Central memory CD8-positive, alpha-beta T cell (primary cell): ENCODE measurements at regions not wholly inside any gene's neighbourhood (a gene's known extent, or its start where the extent isn't known, plus 50 kb on each side); places are given as distances from the start of the nearest gene placed in this dataset.

Source experiments
- ATAC-seq: fragments of 150-1000 bp; cut with Tn5 transposase; replicated peaks from 2 replicates; pipeline ENCODE4 v1.10.0; 2022; ENCODE audit warnings: mild to moderate bottlenecking, moderate FRiP score, moderate number of reproducible peaks; ENCODE audit not compliant: poor library complexity, severe bottlenecking; ENCODE audit errors: extremely low read depth
- DNase-seq, 2 donors: peaks; one replicate each; pipeline ENCODE4 v3.0.0; 2021; ENCODE audit warnings: low spot score in 2 of 2
- H3K27ac Mint-ChIP-seq: one replicate; pipeline ENCODE4 v1.8.0; 2022; ENCODE audit warnings: low read depth, mild to moderate bottlenecking, moderate library complexity, mixed read lengths
- H3K27me3 Mint-ChIP-seq: one replicate; pipeline ENCODE4 v1.8.0; 2022; ENCODE audit warnings: mixed read lengths
- H3K36me3 Mint-ChIP-seq: one replicate; pipeline ENCODE4 v1.8.0; 2022; ENCODE audit warnings: mild to moderate bottlenecking, moderate library complexity, mixed read lengths; ENCODE audit not compliant: insufficient read depth
- H3K4me1 Mint-ChIP-seq: one replicate; pipeline ENCODE4 v1.8.0; 2022; ENCODE audit warnings: mixed read lengths
- H3K4me3 Mint-ChIP-seq: one replicate; pipeline ENCODE4 v1.8.0; 2022; ENCODE audit warnings: mild to moderate bottlenecking, moderate library complexity, mixed read lengths
- H3K9me3 Mint-ChIP-seq: one replicate; pipeline ENCODE4 v1.8.0; 2022; ENCODE audit warnings: mixed read lengths

DNA sequence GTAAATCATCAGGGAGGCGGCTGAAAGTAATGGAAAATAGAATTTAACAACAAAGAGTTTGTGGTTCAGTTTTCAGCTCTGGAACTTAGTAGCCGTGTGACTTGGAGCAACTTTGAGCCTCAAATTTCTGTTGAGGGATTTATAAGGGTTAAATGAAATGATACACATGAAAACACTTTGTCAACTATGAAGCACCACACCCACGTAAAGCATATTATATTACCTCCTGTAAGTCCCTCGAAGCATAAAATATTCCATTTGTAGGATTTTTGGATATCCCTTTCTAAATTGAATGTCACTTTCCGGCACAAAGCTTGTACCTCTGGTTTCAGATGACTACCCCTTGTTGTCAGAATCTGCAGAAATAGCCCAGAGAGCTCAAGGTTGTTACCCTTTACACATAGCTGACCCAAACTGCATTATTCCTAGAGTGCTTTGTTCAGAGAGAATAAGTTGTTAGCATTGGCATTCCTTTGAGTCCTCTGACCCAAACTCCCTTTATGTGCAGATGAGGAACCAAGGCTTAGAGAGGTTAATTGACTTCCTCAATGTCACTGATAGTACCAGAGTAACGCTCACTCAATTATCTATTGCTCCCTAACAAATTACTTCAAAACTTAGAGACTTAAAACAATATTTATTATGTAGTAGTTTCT is 187.9 kb upstream of the UMPS start:
- H3K27ac Mint-ChIP-seq, result no peak overlapping the region
- no peaks in the 10 kb centered on the region for H3K4me1 Mint-ChIP-seq
- DNase-seq (no peak), ATAC-seq (no peak)
- no peaks in the 10 kb centered on the region for H3K36me3 Mint-ChIP-seq
- peaks cover 30% of the 10 kb centered on the region for H3K27me3 Mint-ChIP-seq
- H3K9me3 Mint-ChIP-seq, result no peaks in the 10 kb centered on the region
- H3K4me3 Mint-ChIP-seq, result no peak overlapping the region

DNA sequence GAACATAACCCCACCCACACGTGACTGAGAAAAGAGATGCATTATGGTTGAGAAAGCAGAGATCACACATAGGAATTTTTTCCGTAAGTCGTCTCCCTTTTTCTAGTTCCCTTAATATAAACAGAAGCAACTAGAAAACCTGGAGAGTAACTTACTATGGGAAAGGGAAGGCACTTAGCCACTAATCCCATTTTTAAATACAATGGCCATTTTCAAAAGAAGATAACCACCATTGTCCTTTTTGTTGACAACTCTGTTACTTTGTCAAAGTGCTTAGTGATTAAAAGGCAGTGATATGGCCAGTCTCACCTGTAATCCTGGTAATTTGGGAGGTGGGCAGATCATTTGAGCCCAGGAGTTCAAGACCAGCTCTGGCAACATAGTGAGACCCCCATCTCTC is 184.4 kb upstream of the UMPS start:
- Mint-ChIP-seq H3K4me3 (no peak overlapping the region), H3K27me3 (peaks cover 45% of the 10 kb centered on the region), H3K27ac (no peak overlapping the region), H3K4me1 (no peaks in the 10 kb centered on the region), H3K36me3 (no peaks in the 10 kb centered on the region), H3K9me3 (no peaks in the 10 kb centered on the region)
- no peak for DNase-seq
- no peak for ATAC-seq

DNA sequence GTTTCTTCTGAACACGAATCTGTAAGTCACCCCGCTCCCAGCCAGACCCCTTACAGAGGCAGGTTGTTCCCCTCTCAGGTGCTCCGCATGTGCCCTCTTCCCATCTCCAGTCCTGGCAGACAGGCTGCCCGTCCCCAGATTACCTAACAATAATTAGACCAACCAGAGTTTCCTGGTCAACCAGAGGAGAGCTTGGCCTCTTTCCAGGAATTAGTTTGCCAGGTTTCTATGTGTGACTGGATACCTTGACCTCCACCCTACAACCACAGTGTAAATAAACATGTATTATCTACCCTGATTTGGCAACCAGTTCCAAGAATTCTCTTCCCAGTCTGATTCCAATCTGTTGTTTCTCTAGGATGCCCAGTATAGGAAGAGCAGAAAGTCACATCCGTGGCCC is 178.0 kb upstream of the UMPS start:
- DNase-seq (no peak), ATAC-seq (no peak)
- Mint-ChIP-seq H3K36me3 (no peaks in the 10 kb centered on the region), H3K27ac (no peak overlapping the region), H3K4me3 (no peak overlapping the region), H3K9me3 (no peaks in the 10 kb centered on the region), H3K4me1 (no peaks in the 10 kb centered on the region), H3K27me3 (peaks cover 65% of the 10 kb centered on the region)

DNA sequence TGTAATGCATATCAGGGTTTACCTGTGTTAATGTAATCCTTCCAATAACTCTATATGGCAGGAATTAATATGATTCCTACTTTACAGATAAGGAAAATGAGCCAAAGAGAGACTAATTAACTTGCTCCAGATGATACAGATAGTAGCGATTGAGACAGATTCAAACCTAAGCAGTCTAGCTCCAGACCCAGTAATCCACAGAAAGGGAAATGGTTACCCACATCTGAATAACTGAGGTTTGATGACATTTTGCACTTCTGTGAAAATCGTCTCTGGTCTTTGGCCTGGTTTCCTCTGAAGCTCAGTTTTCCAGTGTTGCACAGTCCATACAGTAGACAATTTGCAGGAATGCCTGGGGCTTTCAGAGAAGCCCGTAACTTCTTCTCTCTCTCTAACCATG is 177.1 kb upstream of the UMPS start:
- H3K27ac Mint-ChIP-seq, result no peak overlapping the region
- peaks cover 2% of the 10 kb centered on the region for H3K36me3 Mint-ChIP-seq
- DNase-seq, result no peak
- peaks cover 75% of the 10 kb centered on the region for H3K27me3 Mint-ChIP-seq
- ATAC-seq, result no peak
- H3K9me3 Mint-ChIP-seq, result no peaks in the 10 kb centered on the region
- no peak overlapping the region for H3K4me3 Mint-ChIP-seq
- H3K4me1 Mint-ChIP-seq, result no peaks in the 10 kb centered on the region

DNA sequence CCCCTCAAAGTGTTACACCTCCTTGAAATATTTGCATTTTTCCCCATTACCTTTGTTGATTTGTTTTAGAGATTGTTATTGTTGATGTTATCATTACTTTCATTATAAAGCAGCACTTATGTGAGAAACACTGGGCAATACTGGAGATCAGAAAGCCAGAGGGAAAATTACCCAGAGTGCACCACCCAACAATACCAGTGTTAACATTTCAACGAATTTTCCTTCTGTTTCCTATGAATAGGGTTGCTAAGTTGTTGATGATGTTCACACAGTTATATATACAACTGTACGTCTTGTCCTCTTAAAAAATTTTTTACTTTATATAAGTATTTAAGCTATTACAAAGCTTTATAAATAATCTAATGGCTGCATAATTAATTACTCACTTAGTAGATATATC is 173.6 kb upstream of the UMPS start:
- peaks cover 81% of the 10 kb centered on the region for H3K27me3 Mint-ChIP-seq
- no peaks in the 10 kb centered on the region for H3K4me1 Mint-ChIP-seq
- DNase-seq (no peak), ATAC-seq (no peak)
- H3K4me3 Mint-ChIP-seq, result no peak overlapping the region
- peaks cover 2% of the 10 kb centered on the region for H3K36me3 Mint-ChIP-seq
- H3K27ac Mint-ChIP-seq, result no peak overlapping the region
- no peaks in the 10 kb centered on the region for H3K9me3 Mint-ChIP-seq

DNA sequence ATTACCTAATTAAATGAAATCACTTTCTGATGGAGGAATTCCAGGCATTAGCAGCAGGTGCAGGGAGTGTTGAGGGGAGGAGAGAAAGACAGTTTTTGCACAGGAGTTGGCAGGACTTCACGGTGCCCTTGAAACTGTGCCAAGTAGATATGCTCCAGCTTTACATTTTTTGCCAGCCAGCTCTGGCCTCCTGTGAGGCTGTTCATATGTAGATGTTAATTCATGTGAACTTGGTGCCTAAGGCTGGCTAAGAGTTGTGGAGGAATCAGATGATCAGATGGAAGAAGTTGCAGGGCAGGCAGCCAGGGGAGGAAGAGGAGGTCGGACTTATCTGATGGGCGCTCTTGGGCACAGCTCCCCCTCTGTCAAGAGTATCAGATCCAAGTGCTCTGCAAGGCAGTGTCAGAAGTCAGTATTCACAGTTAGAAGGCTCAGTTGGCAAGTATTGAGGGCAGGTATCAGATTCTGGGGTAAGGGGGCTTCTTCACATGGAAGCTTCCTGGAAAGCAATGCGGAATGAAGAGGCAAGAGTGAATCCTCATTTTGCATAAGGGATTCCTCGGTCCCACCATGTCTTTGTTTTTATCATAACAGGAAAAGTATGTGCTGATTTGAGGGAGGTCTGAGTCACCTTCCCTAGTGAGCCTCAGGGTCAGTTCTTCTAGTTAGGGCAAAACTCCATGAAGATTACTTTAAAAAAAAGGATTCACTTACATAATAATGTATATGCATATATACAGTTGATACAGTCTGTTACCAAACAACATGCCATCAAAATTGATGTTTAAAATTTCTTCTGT is 172.6 kb upstream of the UMPS start:
- Mint-ChIP-seq H3K4me1 (no peaks in the 10 kb centered on the region), H3K36me3 (peaks cover 2% of the 10 kb centered on the region), H3K9me3 (no peaks in the 10 kb centered on the region), H3K27me3 (peaks cover 80% of the 10 kb centered on the region), H3K27ac (no peak overlapping the region), H3K4me3 (no peak overlapping the region)
- no peak for DNase-seq
- ATAC-seq, result no peak

DNA sequence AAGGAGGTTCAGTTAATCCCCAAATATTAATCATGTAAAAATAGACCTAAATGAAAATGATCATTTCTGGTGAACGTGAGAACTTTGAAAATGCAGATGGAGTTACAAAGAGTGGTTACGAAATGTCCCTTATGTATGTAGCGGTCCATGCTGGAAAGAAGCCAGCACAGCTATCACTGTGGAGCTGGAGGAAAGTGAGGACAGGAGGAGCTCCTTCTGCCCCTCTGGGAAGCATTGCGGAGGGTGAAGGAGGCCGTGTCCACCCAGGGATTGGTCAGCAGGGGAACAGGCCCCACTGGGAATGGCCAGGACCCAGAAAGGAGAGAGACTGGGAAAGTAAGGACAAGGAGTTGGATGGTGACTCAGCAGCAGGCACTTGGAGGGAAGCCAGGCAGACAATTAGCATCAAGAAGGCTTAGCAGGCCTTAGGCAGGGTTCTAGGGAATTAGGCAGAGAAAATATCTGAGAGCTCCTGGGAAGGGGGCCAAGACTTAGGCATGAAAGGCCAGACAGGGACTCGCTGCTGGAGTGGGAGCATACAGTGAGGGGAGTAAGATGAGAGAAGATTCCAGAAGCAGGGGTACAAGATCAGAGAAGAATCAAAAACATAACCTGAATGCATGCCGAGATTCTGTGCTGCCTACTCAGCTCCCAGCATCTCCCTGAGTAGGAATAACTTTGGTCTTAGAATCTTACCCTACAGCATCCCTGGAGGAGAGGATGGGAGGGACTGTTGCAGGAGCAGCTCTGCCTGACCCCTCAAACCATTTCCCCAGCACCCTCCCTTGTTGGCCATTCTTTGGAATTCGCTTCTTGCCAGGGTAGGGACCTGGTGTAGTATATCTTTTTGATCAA is 171.0 kb upstream of the UMPS start:
- Mint-ChIP-seq H3K27me3 (peaks cover 80% of the 10 kb centered on the region), H3K36me3 (peaks cover 2% of the 10 kb centered on the region), H3K9me3 (no peaks in the 10 kb centered on the region), H3K4me3 (no peak overlapping the region), H3K4me1 (no peaks in the 10 kb centered on the region), H3K27ac (no peak overlapping the region)
- DNase-seq (no peak), ATAC-seq (no peak)

DNA sequence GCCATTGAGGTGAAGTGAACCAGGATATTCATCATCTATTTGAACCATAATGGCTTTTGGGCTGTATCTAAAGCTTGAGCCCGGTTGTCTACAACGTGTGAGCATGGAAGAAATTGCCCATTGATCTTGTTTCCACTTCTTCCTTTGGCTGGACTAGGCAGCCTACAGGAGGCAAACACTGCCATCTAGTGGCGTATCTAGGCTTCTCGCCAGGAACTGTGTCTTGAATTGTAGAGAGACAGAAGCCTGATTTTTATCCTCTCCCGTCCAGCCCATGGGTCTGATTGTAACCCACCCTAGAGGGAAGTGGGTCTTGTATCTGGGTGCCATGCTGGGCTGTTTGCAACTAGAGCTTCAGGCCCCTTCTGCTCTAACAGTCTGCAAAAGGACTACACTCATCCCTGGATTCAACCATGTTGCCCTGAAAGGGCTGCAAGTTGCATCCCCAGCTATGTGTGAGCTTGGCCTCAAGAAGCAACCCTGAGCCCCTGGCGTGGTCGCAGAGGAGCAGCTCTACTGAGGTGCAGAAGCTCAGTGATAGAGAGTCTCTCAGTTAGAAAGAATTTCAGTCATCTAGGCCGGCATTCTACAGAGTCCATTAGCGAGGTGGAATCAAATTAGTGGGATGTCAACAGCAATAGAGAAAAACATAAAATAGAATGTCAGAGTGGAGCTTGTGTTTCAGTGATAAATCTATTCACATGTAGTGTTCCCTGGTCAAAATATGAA is 170.2 kb upstream of the UMPS start:
- no peak overlapping the region for H3K4me3 Mint-ChIP-seq
- no peaks in the 10 kb centered on the region for H3K4me1 Mint-ChIP-seq
- ATAC-seq (peak; percentile 36), DNase-seq (no peak)
- H3K9me3 Mint-ChIP-seq, result no peaks in the 10 kb centered on the region
- no peak overlapping the region for H3K27ac Mint-ChIP-seq
- H3K27me3 Mint-ChIP-seq, result peaks cover 72% of the 10 kb centered on the region
- peaks cover 2% of the 10 kb centered on the region for H3K36me3 Mint-ChIP-seq

DNA sequence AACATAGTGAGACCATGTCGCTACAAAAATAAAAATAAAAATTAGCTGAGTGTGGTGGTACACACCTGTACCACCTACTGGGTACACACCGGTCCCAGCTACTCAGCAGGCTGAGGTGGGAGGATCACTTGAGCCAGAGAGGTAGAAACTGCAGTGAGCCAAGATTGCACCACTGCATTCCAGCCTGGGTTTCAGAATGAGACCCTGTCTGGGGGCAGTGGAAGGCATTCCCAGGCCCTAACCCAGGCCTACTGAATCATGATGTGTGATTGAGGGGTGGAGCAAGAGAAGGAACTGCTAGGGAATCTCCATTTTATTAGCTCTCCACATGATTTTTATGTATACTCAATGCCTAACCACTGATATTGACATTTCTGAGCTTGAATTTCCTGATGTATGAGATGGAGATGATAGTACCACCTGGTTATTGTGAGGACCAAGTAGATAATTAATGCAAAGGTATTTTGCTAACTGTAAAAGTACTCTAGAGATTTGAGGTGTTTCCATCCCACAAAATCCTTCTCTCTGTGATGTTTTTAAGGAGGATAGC is 169.5 kb upstream of the UMPS start:
- Mint-ChIP-seq H3K27me3 (peaks cover 65% of the 10 kb centered on the region), H3K27ac (no peak overlapping the region), H3K4me1 (no peaks in the 10 kb centered on the region), H3K9me3 (no peaks in the 10 kb centered on the region), H3K4me3 (no peak overlapping the region), H3K36me3 (peaks cover 2% of the 10 kb centered on the region)
- DNase-seq (no peak), ATAC-seq (no peak)

DNA sequence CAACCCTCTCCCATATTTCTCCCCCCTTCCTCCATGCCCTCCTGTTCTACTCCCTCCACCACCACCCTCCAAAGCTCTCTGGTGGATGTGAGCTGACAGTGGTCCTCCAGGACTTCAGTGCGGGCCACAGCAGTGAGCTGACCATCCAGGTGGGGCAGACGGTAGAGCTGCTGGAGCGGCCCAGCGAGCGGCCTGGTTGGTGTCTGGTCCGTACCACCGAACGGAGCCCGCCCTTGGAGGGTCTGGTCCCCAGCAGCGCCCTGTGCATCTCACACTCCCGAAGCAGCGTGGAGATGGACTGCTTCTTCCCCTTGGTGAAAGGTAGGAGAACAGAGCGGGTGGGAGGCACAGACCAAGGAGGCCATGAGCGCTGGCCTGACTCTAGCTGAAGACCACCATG is 167.5 kb upstream of the UMPS start:
- H3K36me3 Mint-ChIP-seq, result no peaks in the 10 kb centered on the region
- H3K27ac Mint-ChIP-seq, result no peak overlapping the region
- no peaks in the 10 kb centered on the region for H3K4me1 Mint-ChIP-seq
- DNase-seq, result no peak
- no peaks in the 10 kb centered on the region for H3K9me3 Mint-ChIP-seq
- no peak for ATAC-seq
- peaks cover 46% of the 10 kb centered on the region for H3K27me3 Mint-ChIP-seq
- no peak overlapping the region for H3K4me3 Mint-ChIP-seq

DNA sequence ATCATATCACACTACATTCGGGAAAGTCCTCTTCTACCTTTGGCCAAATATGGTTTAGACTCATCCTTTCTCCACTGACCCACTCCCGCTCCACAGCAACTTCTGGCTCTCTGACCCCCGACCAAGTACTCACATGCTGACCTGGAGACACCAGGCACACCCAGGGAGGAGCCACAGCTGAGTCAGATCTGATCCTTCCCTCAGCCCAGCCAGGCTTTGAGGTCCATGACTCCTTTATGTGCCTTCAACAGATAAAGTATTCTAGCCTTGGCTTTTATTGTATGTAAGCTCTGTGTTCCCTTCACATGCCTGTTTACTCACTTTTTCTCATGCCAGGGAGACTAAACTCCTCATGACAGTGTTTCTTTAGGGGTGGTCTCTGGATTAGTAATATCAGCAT is 166.9 kb upstream of the UMPS start:
- no peaks in the 10 kb centered on the region for H3K36me3 Mint-ChIP-seq
- H3K4me1 Mint-ChIP-seq, result no peaks in the 10 kb centered on the region
- peaks cover 40% of the 10 kb centered on the region for H3K27me3 Mint-ChIP-seq
- no peak overlapping the region for H3K4me3 Mint-ChIP-seq
- no peak for DNase-seq
- no peaks in the 10 kb centered on the region for H3K9me3 Mint-ChIP-seq
- no peak overlapping the region for H3K27ac Mint-ChIP-seq
- ATAC-seq, result no peak

DNA sequence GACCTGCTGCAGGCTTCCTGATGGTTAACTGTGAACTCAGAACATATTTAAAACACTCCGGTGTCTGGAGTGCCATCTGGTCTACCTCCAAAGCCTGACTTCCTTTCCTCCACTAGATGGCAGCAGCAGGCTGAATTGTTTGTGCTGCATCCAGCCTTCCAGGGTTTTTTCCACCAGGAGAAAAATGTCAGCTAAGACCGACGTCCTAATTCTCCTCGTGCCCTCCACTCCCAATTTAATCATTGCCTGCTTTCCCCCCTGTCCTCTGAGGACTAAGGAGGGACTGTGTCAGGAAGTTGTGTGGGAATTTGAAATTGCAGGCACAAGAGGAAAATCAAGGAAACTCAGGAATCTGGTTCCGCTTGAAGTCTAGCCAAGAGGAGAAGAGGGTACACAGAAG is 165.2 kb upstream of the UMPS start:
- peaks cover 30% of the 10 kb centered on the region for H3K27me3 Mint-ChIP-seq
- no peak for ATAC-seq
- DNase-seq, result peak; percentile 24 to 30
- no peaks in the 10 kb centered on the region for H3K36me3 Mint-ChIP-seq
- no peak overlapping the region for H3K4me3 Mint-ChIP-seq
- no peak overlapping the region for H3K27ac Mint-ChIP-seq
- H3K9me3 Mint-ChIP-seq, result no peaks in the 10 kb centered on the region
- no peaks in the 10 kb centered on the region for H3K4me1 Mint-ChIP-seq
